ENCODE measurements at regions not wholly inside any gene's neighbourhood (a gene's known extent, or its start where the extent isn't known, plus 50 kb on each side); places are given as distances from the start of the nearest gene placed in this dataset.

- no peak for TF ChIP-seq CTCF (IDR thresholded peaks at IDR 0.05)
- no peak for TF ChIP-seq POLR2A (IDR thresholded peaks at IDR 0.05)
- Histone ChIP-seq H3K9me3 (no peaks in the 10 kb centered on the region), H3K27ac (no peak overlapping the region), H3K4me3 (replicated peaks in 1 of 3) (no peak overlapping the region), H3K36me3 (no peaks in the 10 kb centered on the region), H3K27me3 (no peaks in the 10 kb centered on the region), H3K4me1 (no peaks in the 10 kb centered on the region)
- intact Hi-C loops (cut with DNase I), result no loop called here
- no peak for DNase-seq
- 50 to 51% methylated on average over 7 of the region's 7 CpGs for WGBS, 2 donors
These were observed 176.4 kb upstream of the MDFIC2 start for GRCh38 chr3:70488816-70489215.

DNA sequence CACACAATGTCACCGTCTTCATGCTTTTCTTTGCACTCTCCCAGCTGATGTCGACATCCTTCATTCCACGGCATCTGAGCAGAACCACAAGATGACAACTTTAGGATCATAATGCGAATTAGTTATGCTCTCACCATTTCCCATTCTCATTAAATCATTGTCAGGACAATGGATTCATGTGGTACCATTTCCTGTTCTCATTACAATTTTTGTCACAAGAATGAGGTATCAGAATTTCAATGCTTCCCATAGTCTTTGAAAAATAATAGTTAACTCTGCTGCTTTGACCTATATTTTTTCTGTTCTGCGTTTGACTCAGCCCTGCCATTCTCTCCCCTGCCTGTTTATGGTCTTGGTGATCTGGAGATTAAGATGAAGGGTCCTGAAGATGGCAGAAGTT is 175.7 kb upstream of the MDFIC2 start:
- TF ChIP-seq POLR2A (IDR thresholded peaks at IDR 0.05) (no peak), CTCF (IDR thresholded peaks at IDR 0.05) (no peak)
- no peak for DNase-seq
- intact Hi-C loops (cut with DNase I), result no loop called here
- no peak overlapping the region for H3K4me3 ChIP-seq (replicated peaks in 1 of 3)
- H3K36me3 ChIP-seq, result no peaks in the 10 kb centered on the region
- no peak overlapping the region for H3K27ac ChIP-seq
- WGBS, 2 donors, result 75% methylated on average over 5 of the region's 5 CpGs
- no peaks in the 10 kb centered on the region for H3K4me1 ChIP-seq
- no peaks in the 10 kb centered on the region for H3K27me3 ChIP-seq
- no peaks in the 10 kb centered on the region for H3K9me3 ChIP-seq

- Histone ChIP-seq H3K4me3 (replicated peaks in 1 of 3) (no peak overlapping the region), H3K36me3 (no peaks in the 10 kb centered on the region)
- no peak for TF ChIP-seq CTCF (IDR thresholded peaks at IDR 0.05)
- TF ChIP-seq POLR2A (IDR thresholded peaks at IDR 0.05), result no peak
These were observed 174.1 kb upstream of the MDFIC2 start for GRCh38 chr3:70486414-70487017.

DNA sequence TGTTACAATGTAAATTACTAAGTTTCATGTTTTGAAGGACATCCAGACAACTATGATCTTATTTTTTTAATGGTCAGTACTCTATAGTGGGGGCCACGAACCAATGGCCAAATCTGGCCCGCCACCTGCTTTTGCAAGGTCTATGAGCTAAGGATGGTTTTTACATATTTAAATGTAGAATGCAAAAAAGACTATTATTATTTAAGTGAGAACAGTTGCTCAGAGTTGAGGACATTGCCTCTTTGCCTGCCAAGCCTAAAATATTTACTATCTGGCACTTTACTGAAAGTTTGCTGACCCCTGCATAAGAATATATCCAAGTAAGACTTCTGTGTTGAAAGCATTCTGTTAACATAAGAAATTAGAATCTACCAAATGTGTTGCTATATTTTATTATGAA is 163.7 kb upstream of the MDFIC2 start:
- peaks cover 9 to 18% of the 10 kb centered on the region in 2 donors for H3K4me1 ChIP-seq
- no peak overlapping the region for H3K4me3 ChIP-seq (replicated peaks in 1 of 3)
- TF ChIP-seq POLR2A (IDR thresholded peaks at IDR 0.05) (no peak), CTCF (IDR thresholded peaks at IDR 0.05) (no peak)
- DNase-seq, result no peak
- WGBS, 2 donors, result 92 to 94% methylated on average over 2 of the region's 2 CpGs
- H3K36me3 ChIP-seq, result no peaks in the 10 kb centered on the region
- H3K9me3 ChIP-seq, result no peaks in the 10 kb centered on the region
- H3K27ac ChIP-seq, result no peak overlapping the region
- intact Hi-C loops (cut with DNase I), result no loop called here
- no peaks in the 10 kb centered on the region for H3K27me3 ChIP-seq

More at GRCh38 chr3:70486414-70487017, 174.1 kb upstream of the MDFIC2 start:
- intact Hi-C loops (cut with DNase I), result no loop called here
- DNase-seq, result no peak
- H3K27ac ChIP-seq, result no peak overlapping the region
- no peaks in the 10 kb centered on the region for H3K9me3 ChIP-seq
- WGBS, 2 donors, result 90 to 94% methylated on average over 2 of the region's 2 CpGs
- H3K4me1 ChIP-seq, result no peaks in the 10 kb centered on the region
- no peaks in the 10 kb centered on the region for H3K27me3 ChIP-seq

- no peaks in the 10 kb centered on the region for H3K27me3 ChIP-seq
- no peaks in the 10 kb centered on the region for H3K9me3 ChIP-seq
- no peak overlapping the region for H3K4me3 ChIP-seq (replicated peaks in 1 of 3)
- WGBS, 2 donors, result 75 to 88% methylated on average over 4 of the region's 4 CpGs
- intact Hi-C loops (cut with DNase I), result no loop called here
- DNase-seq, result peak; percentile 9 to 15
- peak overlapping the region; percentile 82 to 99 (median 92) for H3K27ac ChIP-seq
- TF ChIP-seq CTCF (IDR thresholded peaks at IDR 0.05) (peak in 1 of 6 experiments; percentile 7), POLR2A (IDR thresholded peaks at IDR 0.05) (peak in 1 of 2 donors; percentile 25)
- no peaks in the 10 kb centered on the region for H3K36me3 ChIP-seq
- H3K4me1 ChIP-seq, result peaks cover 20 to 37% of the 10 kb centered on the region in 2 donors
These were observed 159.3 kb upstream of the MDFIC2 start for GRCh38 chr3:70471464-70472342.

Measured in thyroid gland (tissue), 4 donors.